H1 (cell line): ENCODE measurements at regions not wholly inside any gene's neighbourhood (a gene's known extent, or its start where the extent isn't known, plus 50 kb on each side); places are given as distances from the start of the nearest gene placed in this dataset.

Experiments
- CTCF ChIA-PET: fragments of 300-600 bp; sonication (Branson Sonifier 250); formaldehyde crosslinking; loops from one replicate; lab custom pipeline; 2021; ENCODE audit not compliant: partially characterized antibody; lab: Charles Lee
- POLR2A ChIA-PET: fragments of 300-600 bp; sonication (Branson Sonifier 250); formaldehyde crosslinking; loops from one replicate; lab custom pipeline; 2021; ENCODE audit warnings: inconsistent platforms; ENCODE audit not compliant: partially characterized antibody; lab: Charles Lee
- DNase-seq, 2 experiments: peaks; one replicate each; pipeline versions ENCODE4 v3.0.0 to v3.0.0-alpha.2; 2010 to 2022; ENCODE audit warnings: low spot score in 2 of 2, low read depth in 1 of 2, mixed read lengths in 1 of 2
- FAIRE-seq: peaks from 2 replicates; lab custom pipeline; 2011; peaks lifted over from hg19 to GRCh38; lab: Jason Lieb, UNC
- H2AFZ ChIP-seq: 2 replicates; pipeline ENCODE4 v1.8.1; 2012; ENCODE audit warnings: low read length, inconsistent platforms
- H2AK5ac ChIP-seq: 2 replicates; pipeline ENCODE4 v1.6.1; 2013; ENCODE audit warnings: low read depth, low read length
- H2BK120ac ChIP-seq: replicated peaks from 2 replicates; pipeline ENCODE3; 2013; ENCODE audit warnings: low read depth, low read length, inconsistent platforms
- H2BK12ac ChIP-seq: 2 replicates; pipeline ENCODE4 v1.6.1; 2013; ENCODE audit warnings: low read depth, low read length
- H2BK15ac ChIP-seq: 2 replicates; pipeline ENCODE4 v1.6.1; 2013; ENCODE audit warnings: low read length
- H2BK20ac ChIP-seq: 2 replicates; pipeline ENCODE4 v1.6.1; 2013; ENCODE audit warnings: low read length
- H2BK5ac ChIP-seq: 2 replicates; pipeline ENCODE4 v1.6.1; 2013; ENCODE audit warnings: low read depth, low read length
- H3K14ac ChIP-seq: 2 replicates; pipeline ENCODE4 v1.6.1; 2013; ENCODE audit warnings: inconsistent platforms; ENCODE audit not compliant: insufficient read length
- H3K18ac ChIP-seq: 2 replicates; pipeline ENCODE4 v1.6.1; 2013; ENCODE audit warnings: low read length; ENCODE audit errors: extremely low read depth
- H3K23ac ChIP-seq: 2 replicates; pipeline ENCODE4 v1.6.1; 2013; ENCODE audit warnings: inconsistent platforms; ENCODE audit not compliant: insufficient read length
- H3K23me2 ChIP-seq: 2 replicates; pipeline ENCODE4 v1.6.1; 2013; ENCODE audit warnings: low read depth, low read length
- H3K27ac ChIP-seq: 2 replicates; pipeline ENCODE4 v1.6.1; 2011; ENCODE audit warnings: low read depth, low read length, inconsistent platforms
- H3K27me3 ChIP-seq, 4 experiments: replicated peaks in 1 of 4; 1 replicate in 1 of 4; 2 replicates in 3 of 4; pipeline versions ENCODE4 v1.6.1 to v1.8.1; 2011 to 2013; ENCODE audit warnings: low read length in 3 of 4, mild to moderate bottlenecking in 3 of 4, inconsistent platforms in 2 of 4, mixed read lengths in 2 of 4, moderate library complexity in 1 of 4; ENCODE audit not compliant: control insufficient read depth in 3 of 4, insufficient read depth in 3 of 4; ENCODE audit errors: extremely low read depth in 1 of 4
- H3K36me3 ChIP-seq, 4 experiments: 2 replicates each; pipeline versions ENCODE4 v1.6.1 to v1.8.1; 2011 to 2013; ENCODE audit warnings: mild to moderate bottlenecking in 4 of 4, low read length in 3 of 4, moderate library complexity in 2 of 4, control low read depth in 1 of 4, inconsistent platforms in 1 of 4; ENCODE audit not compliant: insufficient read depth in 4 of 4, control insufficient read depth in 2 of 4
- H3K4ac ChIP-seq: replicated peaks from 2 replicates; pipeline ENCODE3; 2013; ENCODE audit warnings: low read length, low read depth, mixed read lengths, inconsistent platforms; ENCODE audit not compliant: insufficient read length
- H3K4me1 ChIP-seq, 4 experiments: replicated peaks in 1 of 4; 1 replicate in 1 of 4; 2 replicates in 3 of 4; pipeline versions ENCODE4 v1.6.1 to v1.8.1; 2011 to 2013; ENCODE audit warnings: low read length in 3 of 4, inconsistent platforms in 2 of 4, mixed read lengths in 1 of 4; ENCODE audit not compliant: insufficient read depth in 4 of 4, control insufficient read depth in 3 of 4
- H3K4me2 ChIP-seq, 2 experiments: 2 replicates each; pipeline versions ENCODE4 v1.6.1 to v1.8.1; 2011 to 2013; ENCODE audit warnings: low read depth in 2 of 2, low read length in 2 of 2, control low read depth in 1 of 2, inconsistent platforms in 1 of 2, mild to moderate bottlenecking in 1 of 2; ENCODE audit not compliant: insufficient read depth in 1 of 2
- H3K4me3 ChIP-seq, 4 experiments: fragments of 200-600, 300-600 bp in 1 of 4; sonication (generic), shearing (Covaris generic), sonication (Bioruptor Twin) in 1 of 4; 2 replicates each; pipeline versions ENCODE4 v1.5.1 to v1.8.1; 2011 to 2016; ENCODE audit warnings: low read length in 4 of 4, low read depth in 3 of 4, control low read depth in 2 of 4, inconsistent platforms in 2 of 4, mild to moderate bottlenecking in 2 of 4, mixed read lengths in 1 of 4, moderate library complexity in 1 of 4; ENCODE audit not compliant: insufficient read depth in 2 of 4; ENCODE audit errors: extremely low read depth in 1 of 4
- H3K56ac ChIP-seq: replicated peaks from 2 replicates; pipeline ENCODE3; 2013; ENCODE audit warnings: low read depth, mild to moderate bottlenecking, mixed read lengths, low read length, inconsistent platforms; ENCODE audit not compliant: insufficient read length
- H3K79me1 ChIP-seq: 2 replicates; pipeline ENCODE4 v1.6.1; 2013; ENCODE audit warnings: low read depth, low read length, control low read depth
- H3K79me2 ChIP-seq, 2 experiments: 2 replicates each; pipeline versions ENCODE4 v1.6.1 to v1.8.1; 2012 to 2013; ENCODE audit warnings: low read length in 2 of 2, mild to moderate bottlenecking in 2 of 2, inconsistent platforms in 1 of 2; ENCODE audit not compliant: insufficient read depth in 2 of 2, control insufficient read depth in 1 of 2
- H3K9ac ChIP-seq, 4 experiments: replicated peaks in 1 of 4; 1 replicate in 1 of 4; 2 replicates in 3 of 4; pipeline versions ENCODE4 v1.6.1 to v1.8.1; 2011 to 2013; ENCODE audit warnings: low read depth in 3 of 4, low read length in 3 of 4, control low read depth in 2 of 4, mild to moderate bottlenecking in 2 of 4, moderate library complexity in 2 of 4, inconsistent platforms in 1 of 4; ENCODE audit errors: extremely low read depth in 1 of 4
- H3K9me3 ChIP-seq, 2 experiments: 2 replicates each; pipeline versions ENCODE4 v1.6.1 to v1.8.1; 2012 to 2013; ENCODE audit warnings: mild to moderate bottlenecking in 2 of 2, moderate library complexity in 2 of 2, control low read depth in 1 of 2, inconsistent platforms in 1 of 2, low read depth in 1 of 2, low read length in 1 of 2, mixed read lengths in 1 of 2; ENCODE audit not compliant: insufficient read depth in 2 of 2
- H4K20me1 ChIP-seq, 2 experiments: replicated peaks in 1 of 2; 2 replicates each; pipeline versions ENCODE3 to v1.8.1; 2011 to 2013; ENCODE audit warnings: inconsistent platforms in 2 of 2, low read length in 2 of 2, mild to moderate bottlenecking in 1 of 2; ENCODE audit not compliant: insufficient read depth in 2 of 2, control insufficient read depth in 1 of 2
- H4K5ac ChIP-seq: 2 replicates; pipeline ENCODE4 v1.6.1; 2013; ENCODE audit warnings: low read length, low read depth, mixed read lengths, inconsistent platforms; ENCODE audit not compliant: insufficient read length
- H4K8ac ChIP-seq: 2 replicates; pipeline ENCODE4 v1.8.0; 2013; ENCODE audit warnings: mild to moderate bottlenecking, moderate library complexity, low read length, inconsistent platforms; ENCODE audit not compliant: insufficient read depth; ENCODE audit errors: extremely low read depth
- H4K91ac ChIP-seq: replicated peaks from 2 replicates; pipeline ENCODE3; 2013; ENCODE audit warnings: low read length, mixed read lengths, inconsistent platforms; ENCODE audit not compliant: insufficient read length
- BRCA1 ChIP-seq: IDR thresholded peaks from 2 replicates; pipeline ENCODE4 v1.6.1; 2012; ENCODE audit warnings: low read depth, low read length, improper control_type of control experiment
- CHD2 ChIP-seq: IDR thresholded peaks from 2 replicates; pipeline ENCODE4 v1.6.1; 2012; ENCODE audit warnings: low read length, improper control_type of control experiment
- EGR1 ChIP-seq: IDR thresholded peaks from 2 replicates; pipeline ENCODE4 v1.6.1; 2011; ENCODE audit warnings: low read depth, low read length, borderline replicate concordance
- HDAC6 ChIP-seq: IDR thresholded peaks from one replicate; pipeline ENCODE4 v1.7.1; 2012; ENCODE audit warnings: low read depth, mild to moderate bottlenecking, inconsistent platforms, low read length, moderate library complexity
- KDM1A ChIP-seq: fragments of 200-600, 300-600 bp; sonication (generic); IDR thresholded peaks from 2 replicates; pipeline ENCODE4 v1.7.1; 2016; ENCODE audit warnings: mild to moderate bottlenecking, low read length, borderline replicate concordance
- KDM5A ChIP-seq: fragments of 200-600 bp; IDR thresholded peaks from 2 replicates; pipeline ENCODE4 v1.7.1; 2012; ENCODE audit warnings: mild to moderate bottlenecking, low read length, inconsistent platforms, mixed read lengths
- NRF1 ChIP-seq: IDR thresholded peaks from 2 replicates; pipeline ENCODE4 v1.6.1; 2011; ENCODE audit warnings: mild to moderate bottlenecking, low read depth, low read length, improper control_type of control experiment
- SIRT6 ChIP-seq: IDR thresholded peaks from one replicate; pipeline ENCODE4 v1.7.1; 2012; ENCODE audit warnings: low read length, inconsistent platforms
- SIX5 ChIP-seq: IDR thresholded peaks from 2 replicates; pipeline ENCODE4 v1.6.1; 2011; ENCODE audit warnings: mild to moderate bottlenecking, low read depth, low read length
- YY1 ChIP-seq: IDR thresholded peaks from 2 replicates; pipeline ENCODE4 v1.6.1; 2011; ENCODE audit warnings: low read depth, mild to moderate bottlenecking, low read length
- WGBS, 2 experiments: shearing (Covaris generic) in 1 of 2; methylation state at CpG; one replicate each; pipeline versions ENCODE4 v1.1.6 to v1.1.7; 2013 to 2015; ENCODE audit warnings: low lambda C conversion rate in 2 of 2, mixed read lengths in 2 of 2, inconsistent platforms in 1 of 2, low coverage in 1 of 2, missing lambda C conversion rate in 1 of 2; ENCODE audit not compliant: insufficient replicate concordance in 2 of 2, insufficient coverage in 1 of 2, insufficient read length in 1 of 2; ENCODE audit errors: extremely low coverage in 1 of 2, missing lambda C conversion rate in 1 of 2; 5-methylcytosine and 5-hydroxymethylcytosine counted together
- TF ChIP-seq, protein P1 (sequence below), 3 experiments: IDR thresholded peaks; 1 replicate in 2 of 3; 2 replicates in 1 of 3; pipeline versions ENCODE4 v1.5.1 to v1.6.1; 2011; ENCODE audit warnings: low read length in 3 of 3, mild to moderate bottlenecking in 3 of 3, inconsistent platforms in 2 of 3, low read depth in 1 of 3, moderate library complexity in 1 of 3; ENCODE audit not compliant: insufficient read depth in 1 of 3; ENCODE audit errors: control extremely low read depth in 1 of 3
- TF ChIP-seq, protein P2 (sequence below): IDR thresholded peaks from 2 replicates; pipeline ENCODE4 v1.6.1; 2012; ENCODE audit warnings: inconsistent platforms

DNA sequence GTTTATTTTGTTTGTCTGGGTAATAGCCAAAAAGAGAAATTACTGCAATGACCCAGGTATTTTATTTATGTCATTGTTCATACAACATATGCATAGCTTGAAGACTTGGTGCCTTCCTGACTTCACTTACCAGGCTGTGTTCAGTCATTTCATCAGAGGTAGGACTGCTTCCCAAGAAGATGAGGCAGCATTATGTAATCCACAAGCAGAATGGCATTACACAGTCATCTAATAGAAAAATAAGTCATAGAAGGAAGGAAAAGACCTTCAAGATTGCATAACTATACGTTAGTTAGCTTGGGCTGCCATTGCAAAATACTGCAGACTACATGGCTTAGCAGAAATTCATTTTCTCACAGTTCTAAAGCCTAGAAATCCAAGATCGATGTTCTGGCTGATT lies 167.5 kb downstream of the NMUR2 start:
- no peak overlapping the region for H2BK20ac ChIP-seq
- no peaks in the 10 kb centered on the region for H3K23me2 ChIP-seq
- H3K18ac ChIP-seq = no peak overlapping the region
- H2AK5ac ChIP-seq = no peak overlapping the region
- H3K27ac ChIP-seq = no peak overlapping the region
- H3K79me1 ChIP-seq = no peaks in the 10 kb centered on the region
- DNase-seq = no peak
- H4K20me1 ChIP-seq = no peaks in the 10 kb centered on the region
- no peak overlapping the region for H2BK12ac ChIP-seq
- H3K23ac ChIP-seq = no peak overlapping the region
- ChIA-PET POLR2A (no interaction called here), CTCF (interaction anchor here (1.2 kb wide), 1 partner anchor 412 kb away, joined by 5 read pairs; no protein-coding TSS in a partner anchor)
- peaks cover 0 to 1% (median 0%) of the 10 kb centered on the region in 4 experiments; a peak in 1 of 7 replicates for H3K27me3 ChIP-seq
- no peaks in the 10 kb centered on the region for H3K36me3 ChIP-seq
- no peak overlapping the region for H2AFZ ChIP-seq
- H3K56ac ChIP-seq = no peak overlapping the region
- H4K8ac ChIP-seq = no peak overlapping the region
- no peaks in the 10 kb centered on the region for H3K4me1 ChIP-seq
- H3K79me2 ChIP-seq = no peaks in the 10 kb centered on the region
- H2BK120ac ChIP-seq = no peak overlapping the region
- no peak for FAIRE-seq
- no peak overlapping the region for H4K5ac ChIP-seq
- H3K14ac ChIP-seq = no peak overlapping the region
- no peak overlapping the region for H4K91ac ChIP-seq
- H3K4me2 ChIP-seq = no peak overlapping the region
- no peak overlapping the region for H2BK15ac ChIP-seq
- H3K4ac ChIP-seq = no peak overlapping the region
- WGBS, 2 experiments = 94% methylated on average over 2 of the region's 2 CpGs; no CpG with 5 or more reads in 1 of the 2 experiments
- H3K4me3 ChIP-seq = no peak overlapping the region
- H2BK5ac ChIP-seq = no peak overlapping the region
- H3K9ac ChIP-seq = no peak overlapping the region
- no peaks in the 10 kb centered on the region for H3K9me3 ChIP-seq
- TF ChIP-seq SIRT6 (no peak), BRCA1 (no peak), NRF1 (no peak), SIX5 (no peak), HDAC6 (no peak), KDM5A (no peak), EGR1 (no peak), KDM1A (no peak), CHD2 (no peak), YY1 (no peak)
- TF ChIP-seq, protein P1, sequence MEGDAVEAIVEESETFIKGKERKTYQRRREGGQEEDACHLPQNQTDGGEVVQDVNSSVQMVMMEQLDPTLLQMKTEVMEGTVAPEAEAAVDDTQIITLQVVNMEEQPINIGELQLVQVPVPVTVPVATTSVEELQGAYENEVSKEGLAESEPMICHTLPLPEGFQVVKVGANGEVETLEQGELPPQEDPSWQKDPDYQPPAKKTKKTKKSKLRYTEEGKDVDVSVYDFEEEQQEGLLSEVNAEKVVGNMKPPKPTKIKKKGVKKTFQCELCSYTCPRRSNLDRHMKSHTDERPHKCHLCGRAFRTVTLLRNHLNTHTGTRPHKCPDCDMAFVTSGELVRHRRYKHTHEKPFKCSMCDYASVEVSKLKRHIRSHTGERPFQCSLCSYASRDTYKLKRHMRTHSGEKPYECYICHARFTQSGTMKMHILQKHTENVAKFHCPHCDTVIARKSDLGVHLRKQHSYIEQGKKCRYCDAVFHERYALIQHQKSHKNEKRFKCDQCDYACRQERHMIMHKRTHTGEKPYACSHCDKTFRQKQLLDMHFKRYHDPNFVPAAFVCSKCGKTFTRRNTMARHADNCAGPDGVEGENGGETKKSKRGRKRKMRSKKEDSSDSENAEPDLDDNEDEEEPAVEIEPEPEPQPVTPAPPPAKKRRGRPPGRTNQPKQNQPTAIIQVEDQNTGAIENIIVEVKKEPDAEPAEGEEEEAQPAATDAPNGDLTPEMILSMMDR (IDR thresholded peaks at IDR 0.05; ENCODE audit: control extremely low read depth in 1 of 3, insufficient read depth in 1 of 3, low read depth in 1 of 3, low read length in 3 of 3) = no peak
- TF ChIP-seq, protein P2, sequence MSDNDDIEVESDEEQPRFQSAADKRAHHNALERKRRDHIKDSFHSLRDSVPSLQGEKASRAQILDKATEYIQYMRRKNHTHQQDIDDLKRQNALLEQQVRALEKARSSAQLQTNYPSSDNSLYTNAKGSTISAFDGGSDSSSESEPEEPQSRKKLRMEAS = no peak
